BJ (cell line): ENCODE measurements at regions not wholly inside any gene's neighbourhood (a gene's known extent, or its start where the extent isn't known, plus 50 kb on each side); places are given as distances from the start of the nearest gene placed in this dataset.

Experiments
- CTCF ChIA-PET: fragments of 350-600 bp; formaldehyde crosslinking; extraction: SDS; loops from one replicate; lab custom pipeline; 2021; ENCODE audit warnings: antibody characterized with exemption, inconsistent platforms; lab: Yijun Ruan, JAX
- POLR2A ChIA-PET: fragments of 300-600 bp; sonication (Branson Sonifier 250); formaldehyde crosslinking; extraction: SDS; loops from one replicate; lab custom pipeline; 2021; ENCODE audit warnings: antibody characterized with exemption; lab: Charles Lee
- DNase-seq: peaks from one replicate; pipeline ENCODE4 v3.0.0-alpha.2; 2011; ENCODE audit warnings: low read depth
- H3K27me3 ChIP-seq: 2 replicates; pipeline ENCODE4 v1.6.0; 2011; ENCODE audit warnings: low read length; ENCODE audit not compliant: control insufficient read depth, insufficient read depth
- H3K36me3 ChIP-seq: 2 replicates; pipeline ENCODE4 v1.5.1; 2011; ENCODE audit warnings: low read length; ENCODE audit not compliant: control insufficient read depth, insufficient read depth
- H3K4me3 ChIP-seq: 2 replicates; pipeline ENCODE4 v1.5.1; 2011; ENCODE audit warnings: low read depth, mild to moderate bottlenecking, control low read depth, low read length
- CTCF ChIP-seq: IDR thresholded peaks from 2 replicates; pipeline ENCODE4 v1.5.1; 2011; ENCODE audit warnings: low read depth, mild to moderate bottlenecking, control low read depth, inconsistent platforms, low read length, moderate library complexity; ENCODE audit not compliant: insufficient read depth

GRCh38 chr1:84756001-84756400 is 65.7 kb upstream of the SSX2IP start:
- ChIA-PET POLR2A (no interaction called here), CTCF (interaction anchor here (1.4 kb wide), 1 partner anchor 17 kb away, joined by 5 read pairs; no protein-coding TSS in a partner anchor)
- H3K27me3 ChIP-seq: no peaks in the 10 kb centered on the region
- DNase-seq: no peak
- no peak for TF ChIP-seq CTCF
- no peaks in the 10 kb centered on the region for H3K36me3 ChIP-seq
- no peak overlapping the region for H3K4me3 ChIP-seq

GRCh38 chr1:84755216-84755615 is 65.0 kb upstream of the SSX2IP start:
- POLR2A ChIA-PET: no interaction called here
- no peak for DNase-seq
- CTCF ChIA-PET: interaction anchor here (1.4 to 1.7 kb wide), 2 partner anchors 17 to 133 kb away, joined by 5 to 7 read pairs; no protein-coding TSS in a partner anchor

GRCh38 chr1:84754386-84754703 is 64.1 kb upstream of the SSX2IP start:
- TF ChIP-seq CTCF: no peak
- Histone ChIP-seq H3K36me3 (no peaks in the 10 kb centered on the region), H3K27me3 (no peaks in the 10 kb centered on the region), H3K4me3 (no peak overlapping the region)
- CTCF ChIA-PET: interaction anchor here (0.7 to 2.3 kb wide), 22 partner anchors 9 to 823 kb away, joined by 3 to 19 read pairs (median 4); partner anchors contain the start of genes GNG5 and SPATA1
- DNase-seq: no peak
- POLR2A ChIA-PET: no interaction called here

More at GRCh38 chr1:84755216-84755615, 65.0 kb upstream of the SSX2IP start:
- no peak overlapping the region for H3K4me3 ChIP-seq
- TF ChIP-seq CTCF: no peak
- H3K27me3 ChIP-seq: no peaks in the 10 kb centered on the region
- H3K36me3 ChIP-seq: no peaks in the 10 kb centered on the region

DNA sequence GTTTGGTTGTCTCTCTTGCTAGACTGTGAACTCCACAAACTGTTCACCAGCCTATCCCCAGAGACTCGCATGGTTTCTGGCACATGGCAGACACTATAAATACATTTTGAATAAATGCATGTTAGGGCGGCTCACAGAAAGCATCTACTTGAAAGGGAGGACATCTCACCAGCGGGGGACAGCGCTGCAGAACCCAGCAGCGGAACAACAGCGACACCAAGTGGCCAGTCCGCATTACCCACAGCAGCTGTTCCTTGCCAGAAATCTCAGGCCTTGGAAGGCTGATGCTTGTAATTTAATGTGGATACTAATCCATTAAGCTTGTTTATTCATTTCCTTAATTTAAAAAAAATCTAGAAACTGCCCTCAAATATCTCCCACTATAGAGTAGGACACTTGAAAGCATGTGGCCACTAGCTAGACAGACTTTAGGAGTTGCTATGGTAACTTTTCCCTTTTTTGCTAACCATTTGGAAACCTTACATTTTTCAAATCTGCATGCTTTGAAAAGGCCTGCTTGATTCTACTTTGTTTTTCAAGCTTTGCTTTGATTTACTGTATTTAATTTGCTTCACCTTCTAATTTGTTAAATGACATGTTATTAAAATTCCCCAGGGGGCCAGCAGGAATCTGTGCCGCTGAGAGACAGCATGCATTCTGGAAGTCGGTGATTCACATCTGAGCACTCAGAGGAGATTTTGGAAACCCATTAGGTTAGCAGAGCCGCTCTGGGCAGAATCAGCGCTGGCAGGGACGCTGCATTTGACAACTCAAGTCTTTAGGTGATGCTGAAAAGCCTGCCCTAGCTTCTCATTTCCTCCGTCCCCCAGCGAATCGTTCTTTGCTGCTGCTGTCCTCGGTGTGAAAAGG is 63.5 kb upstream of the SSX2IP start:
- CTCF ChIA-PET: interaction anchor here (0.6 to 2.3 kb wide), 46 partner anchors 10 to 863 kb away, joined by 3 to 19 read pairs (median 4); partner anchors contain the start of genes CTBS, GNG5 and SPATA1
- Histone ChIP-seq H3K4me3 (no peak overlapping the region), H3K36me3 (no peaks in the 10 kb centered on the region), H3K27me3 (no peaks in the 10 kb centered on the region)
- TF ChIP-seq CTCF: peak; percentile 98
- DNase-seq: no peak
- POLR2A ChIA-PET: no interaction called here

DNA sequence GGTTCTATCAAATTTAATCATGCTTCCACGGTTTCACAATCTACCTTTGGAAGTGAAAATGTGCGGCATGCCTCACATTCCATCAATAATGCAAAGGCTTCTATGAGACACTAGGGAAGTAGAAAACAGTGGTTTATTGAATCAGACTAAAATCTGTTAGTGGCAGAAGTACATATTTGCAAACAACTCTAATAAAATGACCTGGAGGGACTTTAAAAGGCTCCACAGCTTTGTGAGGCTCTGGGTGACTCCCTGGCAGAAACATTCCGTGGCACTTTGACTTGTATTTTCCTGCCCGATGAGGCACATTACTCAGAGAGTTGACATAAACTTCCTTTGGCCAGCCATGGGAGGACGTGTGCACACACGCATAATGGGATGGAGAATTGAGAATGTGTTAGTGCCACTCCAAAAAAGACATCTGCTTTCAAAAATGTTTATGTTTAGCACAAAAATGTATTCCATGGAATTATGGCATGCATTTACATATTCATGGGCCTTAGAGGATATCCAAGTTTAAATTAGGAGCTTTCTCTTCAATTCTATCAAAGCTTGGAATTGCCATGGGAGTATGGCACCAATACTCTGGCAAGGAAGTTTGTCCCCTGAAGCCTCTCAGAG is 60.0 kb upstream of the SSX2IP start:
- Histone ChIP-seq H3K36me3 (no peaks in the 10 kb centered on the region), H3K4me3 (no peak overlapping the region), H3K27me3 (no peaks in the 10 kb centered on the region)
- ChIA-PET POLR2A (no interaction called here), CTCF (interaction anchor here (0.6 to 1.3 kb wide), 4 partner anchors 10 to 735 kb away, joined by 3 to 6 read pairs (median 5); no protein-coding TSS in a partner anchor)
- TF ChIP-seq CTCF: no peak
- no peak for DNase-seq
